Epithelial cell of esophagus (primary cell): ENCODE measurements at regions not wholly inside any gene's neighbourhood (a gene's known extent, or its start where the extent isn't known, plus 50 kb on each side); places are given as distances from the start of the nearest gene placed in this dataset.
"Not testable (repeated sequence)": the region's sequence is repeated elsewhere in the genome, so short reads cannot be mapped to it uniquely, and the experiment has no call there.

Source experiments
- DNase-seq: peaks from one replicate; pipeline ENCODE4 v3.0.0; 2010; ENCODE audit warnings: low read depth
- H3K4me3 ChIP-seq: 2 replicates; pipeline ENCODE4 v1.5.1; 2011; ENCODE audit warnings: mild to moderate bottlenecking, low read length, control low read depth
- CTCF ChIP-seq: IDR thresholded peaks from 2 replicates; pipeline ENCODE4 v1.5.1; 2011; ENCODE audit warnings: low read depth, mild to moderate bottlenecking, low read length, control low read depth, inconsistent platforms; ENCODE audit not compliant: insufficient read depth; ENCODE audit errors: missing control alignments

GRCh38 chr6:112931832-112932231 lies 584.7 kb downstream of the RFPL4B start:
- no peak overlapping the region for H3K4me3 ChIP-seq
- no peak for TF ChIP-seq CTCF
- no peak for DNase-seq

- no peak for DNase-seq
Measured at GRCh38 chr6:112933947-112934346, 586.8 kb downstream of the RFPL4B start.

GRCh38 chr6:112934433-112935327 lies 587.5 kb downstream of the RFPL4B start:
- H3K4me3 ChIP-seq: no peak overlapping the region
- no peak for TF ChIP-seq CTCF
- DNase-seq: no peak

More at GRCh38 chr6:112933947-112934346, 586.8 kb downstream of the RFPL4B start:
- no peak overlapping the region for H3K4me3 ChIP-seq
- TF ChIP-seq CTCF: no peak

GRCh38 chr6:112935402-112936078 lies 588.4 kb downstream of the RFPL4B start:
- TF ChIP-seq CTCF: no peak
- DNase-seq: no peak
- H3K4me3 ChIP-seq: no peak overlapping the region

GRCh38 chr6:112936079-112936472 lies 588.9 kb downstream of the RFPL4B start:
- no peak overlapping the region for H3K4me3 ChIP-seq
- TF ChIP-seq CTCF: no peak
- DNase-seq: no peak

- DNase-seq: no peak
- no peak overlapping the region for H3K4me3 ChIP-seq
- TF ChIP-seq CTCF: no peak
Measured at GRCh38 chr6:112936504-112936903, 589.4 kb downstream of the RFPL4B start.

- DNase-seq: not testable (repeated sequence)
Measured at GRCh38 chr6:112937690-112938089, 590.6 kb downstream of the RFPL4B start.

More at GRCh38 chr6:112937690-112938089, 590.6 kb downstream of the RFPL4B start:
- not testable (repeated sequence) for H3K4me3 ChIP-seq
